SK-N-SH treated with all-trans-retinoic acid at 6 μM for 48 hours (cell line): ENCODE measurements at regions not wholly inside any gene's neighbourhood (a gene's known extent, or its start where the extent isn't known, plus 50 kb on each side); places are given as distances from the start of the nearest gene placed in this dataset.

ENCODE experiments used
- ATAC-seq: fragments of 200-7000 bp; cut with Tn5 transposase; 3 replicates; pipeline ENCODE4 v1.9.1; 2020; ENCODE audit warnings: mild to moderate bottlenecking, moderate library complexity
- BACH2 ChIP-seq: fragments of 250-450 bp; sonication (Bioruptor Pico); IDR thresholded peaks from 2 replicates; pipeline ENCODE4 v1.9.0; 2021; ENCODE audit warnings: mild to moderate bottlenecking, borderline replicate concordance
- CREB5 ChIP-seq: fragments of 250-450 bp; sonication (Bioruptor Pico); IDR thresholded peaks from 2 replicates; pipeline ENCODE4 v1.5.1; 2020; ENCODE audit warnings: low read depth, mild to moderate bottlenecking, moderate library complexity
- CSDC2 ChIP-seq: fragments of 250-450 bp; sonication (Bioruptor Pico); IDR thresholded peaks from 2 replicates; pipeline ENCODE4 v1.5.0; 2020; ENCODE audit warnings: mild to moderate bottlenecking, moderate library complexity
- ESRRG ChIP-seq: fragments of 250-450 bp; sonication (Bioruptor Pico); IDR thresholded peaks from 2 replicates; pipeline ENCODE4 v1.6.1; 2021; ENCODE audit warnings: mild to moderate bottlenecking
- GLIS3 ChIP-seq: fragments of 250-450 bp; sonication (Bioruptor Pico); IDR thresholded peaks from 2 replicates; pipeline ENCODE4 v1.5.0; 2020; ENCODE audit warnings: mild to moderate bottlenecking, moderate library complexity
- ISL1 ChIP-seq: fragments of 250-450 bp; sonication (Bioruptor Pico); IDR thresholded peaks from 2 replicates; pipeline ENCODE4 v2.1.2; 2022; ENCODE audit warnings: mild to moderate bottlenecking, moderate library complexity
- OSR1 ChIP-seq: fragments of 250-450 bp; sonication (Bioruptor Pico); IDR thresholded peaks from 2 replicates; pipeline ENCODE4 v1.8.0; 2022; ENCODE audit warnings: moderate library complexity, mild to moderate bottlenecking, inconsistent platforms
- RARB ChIP-seq: fragments of 250-450 bp; sonication (Bioruptor Pico); IDR thresholded peaks from 2 replicates; pipeline ENCODE4 v1.8.0; 2021; ENCODE audit warnings: mild to moderate bottlenecking, moderate library complexity
- SNAI2 ChIP-seq: fragments of 250-450 bp; sonication (Bioruptor Pico); IDR thresholded peaks from 2 replicates; pipeline ENCODE4 v1.5.0; 2020; ENCODE audit warnings: mild to moderate bottlenecking, moderate library complexity
- TCF4 ChIP-seq: fragments of 250-450 bp; sonication (Bioruptor Pico); IDR thresholded peaks from 2 replicates; pipeline ENCODE4 v1.8.0; 2021; ENCODE audit warnings: mild to moderate bottlenecking, moderate library complexity, borderline replicate concordance
- TOX ChIP-seq: fragments of 250-450 bp; sonication (Bioruptor Pico); IDR thresholded peaks from 2 replicates; pipeline ENCODE4 v1.8.0; 2021; ENCODE audit warnings: mild to moderate bottlenecking, moderate library complexity, borderline replicate concordance
- ZC3H10 ChIP-seq: fragments of 250-450 bp; sonication (Bioruptor Pico); IDR thresholded peaks from 2 replicates; pipeline ENCODE4 v1.5.1; 2021; ENCODE audit warnings: mild to moderate bottlenecking, moderate library complexity
- ZFP3 ChIP-seq: fragments of 250-450 bp; sonication (Bioruptor Pico); IDR thresholded peaks from 2 replicates; pipeline ENCODE4 v1.5.0; 2020; ENCODE audit warnings: mild to moderate bottlenecking, moderate library complexity
- ZFP30 ChIP-seq: fragments of 450-650 bp; formaldehyde crosslinking; IDR thresholded peaks from 2 replicates; pipeline ENCODE4 v1.5.0; 2022; ENCODE audit warnings: mild to moderate bottlenecking, moderate library complexity
- ZNF565 ChIP-seq: fragments of 450-650 bp; formaldehyde crosslinking; conservative IDR thresholded peaks from 2 replicates; pipeline ENCODE4 v1.5.0; 2020; ENCODE audit warnings: low read depth, mild to moderate bottlenecking, moderate library complexity
- ZNF70 ChIP-seq: fragments of 450-650 bp; formaldehyde crosslinking; IDR thresholded peaks from 2 replicates; pipeline ENCODE4 v1.5.0; 2020; ENCODE audit warnings: mild to moderate bottlenecking, moderate library complexity
- ZNF8 ChIP-seq: fragments of 450-650 bp; formaldehyde crosslinking; IDR thresholded peaks from 2 replicates; pipeline ENCODE4 v1.5.0; 2020; ENCODE audit warnings: mild to moderate bottlenecking, moderate library complexity
- TF ChIP-seq, protein P1 (sequence below): fragments of 250-450 bp; sonication (Bioruptor Pico); IDR thresholded peaks from 2 replicates; pipeline ENCODE4 v1.8.0; 2021; ENCODE audit warnings: low read depth, mild to moderate bottlenecking, moderate library complexity, borderline replicate concordance
- TF ChIP-seq, protein P2 (sequence below): fragments of 250-450 bp; sonication (Bioruptor Pico); IDR thresholded peaks from 2 replicates; pipeline ENCODE4 v1.5.0; 2020; ENCODE audit warnings: mild to moderate bottlenecking, moderate library complexity
- TF ChIP-seq, protein P3 (sequence below): fragments of 250-450 bp; sonication (Bioruptor Pico); IDR thresholded peaks from 2 replicates; pipeline ENCODE4 v1.5.1; 2021; ENCODE audit warnings: mild to moderate bottlenecking, moderate library complexity

DNA sequence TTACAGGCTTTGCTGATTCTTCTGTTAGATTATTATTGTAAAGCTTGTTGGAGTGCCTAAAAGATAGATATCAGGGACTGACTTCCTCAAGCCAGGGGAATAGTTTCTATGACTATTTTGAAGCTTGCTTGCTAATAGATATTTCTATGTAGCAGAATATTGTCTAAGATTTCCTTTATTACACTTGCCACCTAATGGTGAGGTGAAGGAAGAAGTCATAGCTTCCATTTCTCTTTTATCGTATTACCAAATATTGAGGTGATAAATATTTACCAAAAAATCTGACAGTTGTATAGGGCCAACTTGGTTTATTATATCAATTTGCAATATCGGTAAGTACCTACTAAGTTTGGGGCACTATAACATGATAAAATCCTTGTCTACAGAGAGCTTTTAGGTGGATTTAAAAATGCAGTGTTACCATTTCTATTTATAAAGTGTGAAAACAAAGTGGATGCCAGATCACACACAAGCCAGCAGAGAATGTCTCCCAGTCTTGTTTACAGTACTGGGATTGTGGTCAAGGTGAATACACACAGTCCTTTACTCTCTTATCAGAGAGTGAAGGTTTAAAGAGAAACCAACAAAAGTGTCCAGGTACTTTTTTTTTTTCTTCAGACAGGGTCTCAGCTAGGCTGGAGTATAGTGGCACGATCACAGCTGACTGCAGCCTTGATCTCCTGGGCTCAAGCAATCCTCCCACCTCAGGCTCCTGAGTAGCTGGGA lies 137.9 kb downstream of the IGF1 start:
- TF ChIP-seq, protein P1, sequence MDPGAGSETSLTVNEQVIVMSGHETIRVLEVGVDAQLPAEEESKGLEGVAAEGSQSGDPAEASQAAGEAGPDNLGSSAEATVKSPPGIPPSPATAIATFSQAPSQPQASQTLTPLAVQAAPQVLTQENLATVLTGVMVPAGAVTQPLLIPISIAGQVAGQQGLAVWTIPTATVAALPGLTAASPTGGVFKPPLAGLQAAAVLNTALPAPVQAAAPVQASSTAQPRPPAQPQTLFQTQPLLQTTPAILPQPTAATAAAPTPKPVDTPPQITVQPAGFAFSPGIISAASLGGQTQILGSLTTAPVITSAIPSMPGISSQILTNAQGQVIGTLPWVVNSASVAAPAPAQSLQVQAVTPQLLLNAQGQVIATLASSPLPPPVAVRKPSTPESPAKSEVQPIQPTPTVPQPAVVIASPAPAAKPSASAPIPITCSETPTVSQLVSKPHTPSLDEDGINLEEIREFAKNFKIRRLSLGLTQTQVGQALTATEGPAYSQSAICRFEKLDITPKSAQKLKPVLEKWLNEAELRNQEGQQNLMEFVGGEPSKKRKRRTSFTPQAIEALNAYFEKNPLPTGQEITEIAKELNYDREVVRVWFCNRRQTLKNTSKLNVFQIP (CRISPR knock-in tag), result no peak
- TF ChIP-seq ZNF8 (CRISPR knock-in tag), result no peak
- no peak for TF ChIP-seq CREB5
- TF ChIP-seq ZFP3 (CRISPR knock-in tag), result no peak
- no peak for TF ChIP-seq CSDC2
- TF ChIP-seq BACH2 (CRISPR knock-in tag), result no peak
- TF ChIP-seq, protein P2, sequence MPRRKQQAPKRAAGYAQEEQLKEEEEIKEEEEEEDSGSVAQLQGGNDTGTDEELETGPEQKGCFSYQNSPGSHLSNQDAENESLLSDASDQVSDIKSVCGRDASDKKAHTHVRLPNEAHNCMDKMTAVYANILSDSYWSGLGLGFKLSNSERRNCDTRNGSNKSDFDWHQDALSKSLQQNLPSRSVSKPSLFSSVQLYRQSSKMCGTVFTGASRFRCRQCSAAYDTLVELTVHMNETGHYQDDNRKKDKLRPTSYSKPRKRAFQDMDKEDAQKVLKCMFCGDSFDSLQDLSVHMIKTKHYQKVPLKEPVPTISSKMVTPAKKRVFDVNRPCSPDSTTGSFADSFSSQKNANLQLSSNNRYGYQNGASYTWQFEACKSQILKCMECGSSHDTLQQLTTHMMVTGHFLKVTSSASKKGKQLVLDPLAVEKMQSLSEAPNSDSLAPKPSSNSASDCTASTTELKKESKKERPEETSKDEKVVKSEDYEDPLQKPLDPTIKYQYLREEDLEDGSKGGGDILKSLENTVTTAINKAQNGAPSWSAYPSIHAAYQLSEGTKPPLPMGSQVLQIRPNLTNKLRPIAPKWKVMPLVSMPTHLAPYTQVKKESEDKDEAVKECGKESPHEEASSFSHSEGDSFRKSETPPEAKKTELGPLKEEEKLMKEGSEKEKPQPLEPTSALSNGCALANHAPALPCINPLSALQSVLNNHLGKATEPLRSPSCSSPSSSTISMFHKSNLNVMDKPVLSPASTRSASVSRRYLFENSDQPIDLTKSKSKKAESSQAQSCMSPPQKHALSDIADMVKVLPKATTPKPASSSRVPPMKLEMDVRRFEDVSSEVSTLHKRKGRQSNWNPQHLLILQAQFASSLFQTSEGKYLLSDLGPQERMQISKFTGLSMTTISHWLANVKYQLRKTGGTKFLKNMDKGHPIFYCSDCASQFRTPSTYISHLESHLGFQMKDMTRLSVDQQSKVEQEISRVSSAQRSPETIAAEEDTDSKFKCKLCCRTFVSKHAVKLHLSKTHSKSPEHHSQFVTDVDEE (CRISPR knock-in tag), result no peak
- TF ChIP-seq TCF4 (CRISPR knock-in tag), result no peak
- no peak for TF ChIP-seq ZNF70 (CRISPR knock-in tag)
- TF ChIP-seq RARB (CRISPR knock-in tag), result no peak
- no peak for TF ChIP-seq SNAI2 (CRISPR knock-in tag)
- TF ChIP-seq ESRRG (CRISPR knock-in tag), result no peak
- TF ChIP-seq ZFP30, result no peak
- no peak for TF ChIP-seq ISL1
- no peak for TF ChIP-seq ZNF565 (CRISPR knock-in tag)
- ATAC-seq, result no peak

- ATAC-seq, result no peak
- no peak for TF ChIP-seq CSDC2
- TF ChIP-seq ZNF565 (CRISPR knock-in tag), result no peak
- TF ChIP-seq OSR1 (CRISPR knock-in tag), result no peak
- no peak for TF ChIP-seq ZNF8 (CRISPR knock-in tag)
- TF ChIP-seq ZC3H10, result no peak
- TF ChIP-seq, protein P3, sequence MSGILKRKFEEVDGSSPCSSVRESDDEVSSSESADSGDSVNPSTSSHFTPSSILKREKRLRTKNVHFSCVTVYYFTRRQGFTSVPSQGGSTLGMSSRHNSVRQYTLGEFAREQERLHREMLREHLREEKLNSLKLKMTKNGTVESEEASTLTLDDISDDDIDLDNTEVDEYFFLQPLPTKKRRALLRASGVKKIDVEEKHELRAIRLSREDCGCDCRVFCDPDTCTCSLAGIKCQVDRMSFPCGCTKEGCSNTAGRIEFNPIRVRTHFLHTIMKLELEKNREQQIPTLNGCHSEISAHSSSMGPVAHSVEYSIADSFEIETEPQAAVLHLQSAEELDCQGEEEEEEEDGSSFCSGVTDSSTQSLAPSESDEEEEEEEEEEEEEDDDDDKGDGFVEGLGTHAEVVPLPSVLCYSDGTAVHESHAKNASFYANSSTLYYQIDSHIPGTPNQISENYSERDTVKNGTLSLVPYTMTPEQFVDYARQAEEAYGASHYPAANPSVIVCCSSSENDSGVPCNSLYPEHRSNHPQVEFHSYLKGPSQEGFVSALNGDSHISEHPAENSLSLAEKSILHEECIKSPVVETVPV (CRISPR knock-in tag), result no peak
- no peak for TF ChIP-seq SNAI2 (CRISPR knock-in tag)
- TF ChIP-seq, protein P2 (CRISPR knock-in tag), result no peak
- no peak for TF ChIP-seq ZNF70 (CRISPR knock-in tag)
- TF ChIP-seq ZFP3 (CRISPR knock-in tag), result no peak
- no peak for TF ChIP-seq ZFP30
- no peak for TF ChIP-seq GLIS3 (CRISPR knock-in tag)
- TF ChIP-seq, protein P1 (CRISPR knock-in tag), result no peak
- TF ChIP-seq TOX (CRISPR knock-in tag), result no peak
- TF ChIP-seq, all 23 proteins: peak for 0
Measured at GRCh38 chr12:102334765-102335164, 137.1 kb upstream of the PMCH start.
